Esophagus squamous epithelium (tissue), 5 donors: ENCODE measurements at regions not wholly inside any gene's neighbourhood (a gene's known extent, or its start where the extent isn't known, plus 50 kb on each side); places are given as distances from the start of the nearest gene placed in this dataset.

Source experiments
- DNase-seq: peaks from one replicate; lab custom pipeline; 2025; lab: John Stamatoyannopoulos, UW
- H3K27ac ChIP-seq, 4 donors: fragments of 200-600 bp; sonication (generic); one replicate each; pipeline ENCODE4 v1.5.1; 2016 to 2019; ENCODE audit warnings: mild to moderate bottlenecking in 1 of 4
- H3K27me3 ChIP-seq, 4 donors: fragments of 200-600 bp; sonication (generic); 1 replicate in 3 of 4; 2 replicates in 1 of 4; pipeline versions ENCODE4 v1.5.1 to v1.6.0; 2017 to 2021; ENCODE audit warnings: antibody characterized with exemption in 1 of 4
- H3K36me3 ChIP-seq, 3 donors: fragments of 200-600 bp; sonication (generic); one replicate each; pipeline ENCODE4 v1.5.1; 2016 to 2019
- H3K4me1 ChIP-seq, 3 donors: fragments of 200-600 bp; sonication (generic); one replicate each; pipeline ENCODE4 v1.5.1; 2017 to 2019
- H3K4me3 ChIP-seq, 4 donors: fragments of 200-600 bp; sonication (generic); 1 replicate in 3 of 4; 2 replicates in 1 of 4; pipeline ENCODE4 v1.5.1; 2016 to 2019; ENCODE audit warnings: mild to moderate bottlenecking in 2 of 4, moderate library complexity in 1 of 4
- H3K9me3 ChIP-seq, 3 donors: fragments of 200-600 bp; sonication (generic); one replicate each; pipeline ENCODE4 v1.5.1; 2016 to 2019
- POLR2A ChIP-seq, 4 donors: fragments of 450-650 bp; IDR thresholded peaks; one replicate each; pipeline ENCODE4 v1.6.1; 2017; ENCODE audit warnings: antibody characterized with exemption in 4 of 4, mild to moderate bottlenecking in 4 of 4, moderate library complexity in 3 of 4
- WGBS, 2 donors: methylation state at CpG; one replicate each; pipeline ENCODE4 v1.1.5; 2018; 5-methylcytosine and 5-hydroxymethylcytosine counted together
- intact Hi-C: fragments of 100-400 bp; cut with DNase I; formaldehyde crosslinking; loops from one replicate; pipeline ENCODE4 v1.15.0; 2022
- TF ChIP-seq, protein P1 (sequence below), 6 experiments: fragments of 450-650 bp in 4 of 6; fragments of 200-600 bp in 2 of 6; sonication (generic) in 2 of 6; IDR thresholded peaks; one replicate each; pipeline ENCODE4 v1.5.1; 2016 to 2019; ENCODE audit warnings: antibody characterized with exemption in 6 of 6, mild to moderate bottlenecking in 4 of 6, moderate library complexity in 4 of 6
- donor health status: DM: yes; HTN: yes; CAD: no.

- H3K36me3 ChIP-seq = no peaks in the 10 kb centered on the region
- no peak overlapping the region for H3K27ac ChIP-seq
- no peak for DNase-seq
- H3K4me1 ChIP-seq = no peaks in the 10 kb centered on the region
- H3K27me3 ChIP-seq = peaks cover 0 to 3% (median 0%) of the 10 kb centered on the region in 4 donors
- TF ChIP-seq, protein P1, sequence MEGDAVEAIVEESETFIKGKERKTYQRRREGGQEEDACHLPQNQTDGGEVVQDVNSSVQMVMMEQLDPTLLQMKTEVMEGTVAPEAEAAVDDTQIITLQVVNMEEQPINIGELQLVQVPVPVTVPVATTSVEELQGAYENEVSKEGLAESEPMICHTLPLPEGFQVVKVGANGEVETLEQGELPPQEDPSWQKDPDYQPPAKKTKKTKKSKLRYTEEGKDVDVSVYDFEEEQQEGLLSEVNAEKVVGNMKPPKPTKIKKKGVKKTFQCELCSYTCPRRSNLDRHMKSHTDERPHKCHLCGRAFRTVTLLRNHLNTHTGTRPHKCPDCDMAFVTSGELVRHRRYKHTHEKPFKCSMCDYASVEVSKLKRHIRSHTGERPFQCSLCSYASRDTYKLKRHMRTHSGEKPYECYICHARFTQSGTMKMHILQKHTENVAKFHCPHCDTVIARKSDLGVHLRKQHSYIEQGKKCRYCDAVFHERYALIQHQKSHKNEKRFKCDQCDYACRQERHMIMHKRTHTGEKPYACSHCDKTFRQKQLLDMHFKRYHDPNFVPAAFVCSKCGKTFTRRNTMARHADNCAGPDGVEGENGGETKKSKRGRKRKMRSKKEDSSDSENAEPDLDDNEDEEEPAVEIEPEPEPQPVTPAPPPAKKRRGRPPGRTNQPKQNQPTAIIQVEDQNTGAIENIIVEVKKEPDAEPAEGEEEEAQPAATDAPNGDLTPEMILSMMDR (IDR thresholded peaks at IDR 0.05) = no peak
- no peak for TF ChIP-seq POLR2A (IDR thresholded peaks at IDR 0.05)
- WGBS, 2 donors = 83 to 84% methylated on average over 7 of the region's 7 CpGs
- H3K4me3 ChIP-seq = no peak overlapping the region
- intact Hi-C loops = no loop called here
- no peaks in the 10 kb centered on the region for H3K9me3 ChIP-seq
Measured at GRCh38 chr20:40481743-40482458, 207.1 kb downstream of the MAFB start.

GRCh38 chr20:40481337-40481736 lies 207.7 kb downstream of the MAFB start:
- Histone ChIP-seq H3K4me3 (no peak overlapping the region), H3K4me1 (no peaks in the 10 kb centered on the region), H3K36me3 (no peaks in the 10 kb centered on the region), H3K27ac (no peak overlapping the region), H3K27me3 (peaks cover 0 to 3% (median 0%) of the 10 kb centered on the region in 4 donors), H3K9me3 (no peaks in the 10 kb centered on the region)
- no peak for DNase-seq
- TF ChIP-seq POLR2A (IDR thresholded peaks at IDR 0.05) = no peak
- TF ChIP-seq, protein P1 (IDR thresholded peaks at IDR 0.05) = no peak
- intact Hi-C loops = no loop called here

GRCh38 chr20:40477805-40478204 lies 211.2 kb downstream of the MAFB start:
- Histone ChIP-seq H3K36me3 (no peaks in the 10 kb centered on the region), H3K27me3 (peaks cover 0 to 3% (median 0%) of the 10 kb centered on the region in 4 donors), H3K4me1 (no peaks in the 10 kb centered on the region), H3K9me3 (no peaks in the 10 kb centered on the region), H3K4me3 (no peak overlapping the region), H3K27ac (no peak overlapping the region)
- intact Hi-C loops = no loop called here
- whole genome bisulfite sequencing, 2 donors = 59 to 81% methylated on average over 3 of the region's 3 CpGs
- no peak for DNase-seq
- TF ChIP-seq, protein P1 (IDR thresholded peaks at IDR 0.05) = no peak

DNA sequence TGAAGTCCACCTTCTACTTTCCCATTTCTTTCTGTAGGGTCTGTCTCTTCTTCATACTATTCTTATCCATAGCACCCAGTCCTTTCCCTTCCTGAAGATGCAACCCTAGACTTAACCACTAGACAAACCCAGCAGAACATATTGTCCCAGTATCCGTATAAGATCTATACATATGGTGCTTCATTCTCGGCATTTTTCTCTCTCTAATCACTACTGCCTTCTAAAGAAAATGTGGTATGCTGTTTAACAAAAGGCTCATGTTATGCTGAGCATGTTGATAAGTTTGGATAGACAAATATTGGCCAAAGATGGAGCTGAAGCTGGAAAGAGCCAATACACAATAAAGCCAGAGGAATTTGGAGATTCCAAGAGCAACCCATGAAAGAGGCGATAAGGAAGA lies 212.6 kb downstream of the MAFB start:
- intact Hi-C loops = no loop called here
- no peak for DNase-seq
- Histone ChIP-seq H3K4me3 (no peak overlapping the region), H3K4me1 (peaks cover 0 to under 1% (median 0%) of the 10 kb centered on the region in 3 donors), H3K27me3 (peaks cover 0 to 3% (median 0%) of the 10 kb centered on the region in 4 donors), H3K9me3 (no peaks in the 10 kb centered on the region), H3K36me3 (no peaks in the 10 kb centered on the region), H3K27ac (no peak overlapping the region)
- TF ChIP-seq, protein P1 (IDR thresholded peaks at IDR 0.05) = no peak
- no peak for TF ChIP-seq POLR2A (IDR thresholded peaks at IDR 0.05)
- 79 to 85% methylated on average over 3 of the region's 3 CpGs for WGBS, 2 donors

- Histone ChIP-seq H3K4me3 (no peak overlapping the region), H3K4me1 (peaks cover 0 to 15% (median 6%) of the 10 kb centered on the region in 3 donors), H3K9me3 (no peaks in the 10 kb centered on the region), H3K36me3 (no peaks in the 10 kb centered on the region), H3K27ac (no peak overlapping the region), H3K27me3 (peaks cover 0 to under 1% (median 0%) of the 10 kb centered on the region in 4 donors)
- no peak for DNase-seq
- TF ChIP-seq, protein P1 (IDR thresholded peaks at IDR 0.05) = no peak
- TF ChIP-seq POLR2A (IDR thresholded peaks at IDR 0.05) = no peak
- WGBS, 2 donors = 44 to 80% methylated on average over 1 of the region's 1 CpG
- intact Hi-C loops = no loop called here
Measured at GRCh38 chr20:40472905-40473304, 216.1 kb downstream of the MAFB start.
